ENCODE measurements at regions not wholly inside any gene's neighbourhood (a gene's known extent, or its start where the extent isn't known, plus 50 kb on each side); places are given as distances from the start of the nearest gene placed in this dataset.
"Not testable (repeated sequence)": the region's sequence is repeated elsewhere in the genome, so short reads cannot be mapped to it uniquely, and the experiment has no call there.

GRCh38 chr2:7632420-7632819 is 715.2 kb downstream of the RNF144A start:
- no peak overlapping the region for H3K4me3 ChIP-seq
- 0 out of 2 replicates have a peak, but pooled peaks cover 3% of the 10 kb centered on the region for H3K4me1 ChIP-seq (replicated peaks)
- no peak overlapping the region for H3K27ac ChIP-seq
- 0 out of 2 replicates have a peak, but pooled peaks cover 1% of the 10 kb centered on the region for H3K9me3 ChIP-seq (replicated peaks)
- H3K27me3 ChIP-seq (replicated peaks) = no peaks in the 10 kb centered on the region
- H3K36me3 ChIP-seq = no peaks in the 10 kb centered on the region
- no peak for DNase-seq (ENCODE audit: low read depth in 1 of 2, low spot score in 2 of 2)

DNA sequence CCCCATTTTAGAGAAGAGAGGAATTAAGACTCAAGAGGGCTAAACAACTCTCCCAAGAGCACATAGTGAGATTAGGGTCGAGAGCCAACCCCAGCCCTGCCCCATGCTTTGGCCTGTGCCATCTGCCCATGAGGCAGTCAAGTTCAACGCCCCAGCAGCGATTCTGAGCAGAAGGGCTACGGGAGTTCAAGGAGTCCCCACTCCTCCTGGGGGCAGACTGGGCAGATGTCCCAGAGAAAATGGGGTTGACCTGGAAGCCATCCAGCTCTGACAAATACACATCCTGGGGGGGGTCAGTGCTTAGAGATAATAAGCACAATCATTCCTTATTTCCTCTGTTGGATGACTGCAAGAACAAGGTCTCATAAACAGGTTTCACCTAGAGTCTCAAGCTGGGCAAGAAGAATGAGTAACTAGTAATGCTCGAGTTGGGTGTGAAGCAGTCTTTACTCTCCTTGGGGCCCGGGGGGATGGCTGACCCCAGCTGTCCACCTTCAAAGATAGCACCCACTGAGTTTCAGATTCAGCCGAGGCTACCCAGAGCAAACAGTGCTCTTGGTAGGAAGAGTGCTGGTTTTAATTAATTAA is 716.4 kb downstream of the RNF144A start:
- Histone ChIP-seq H3K4me3 (no peak overlapping the region), H3K9me3 (replicated peaks) (no peaks in the 10 kb centered on the region), H3K4me1 (replicated peaks) (no peaks in the 10 kb centered on the region), H3K27me3 (replicated peaks) (no peaks in the 10 kb centered on the region), H3K36me3 (no peaks in the 10 kb centered on the region), H3K27ac (no peak overlapping the region)
- no peak for DNase-seq (ENCODE audit: low read depth in 1 of 2, low spot score in 2 of 2)

- H3K9me3 ChIP-seq (replicated peaks) = no peaks in the 10 kb centered on the region
These were observed 717.2 kb downstream of the RNF144A start for GRCh38 chr2:7634409-7634808.

DNA sequence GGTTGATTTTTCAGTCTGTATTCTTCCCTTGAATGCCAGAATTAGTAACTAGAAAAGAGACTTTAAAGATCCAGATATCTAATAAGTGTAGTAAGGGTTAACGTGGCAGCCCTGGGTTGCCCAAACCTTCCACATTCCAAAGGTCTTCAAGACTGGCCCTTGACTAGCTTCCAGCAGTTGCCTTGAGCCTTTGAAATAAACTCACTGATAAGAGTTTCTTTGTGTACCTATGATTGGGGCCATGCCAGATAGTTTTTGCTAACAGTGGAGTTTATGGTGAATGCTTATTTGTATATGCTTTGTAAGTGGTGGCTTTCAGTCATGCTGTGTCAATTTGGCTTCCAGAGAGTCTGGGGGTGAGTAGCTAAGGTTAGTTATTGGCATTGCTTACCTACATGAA is 722.3 kb downstream of the RNF144A start:
- Histone ChIP-seq H3K27ac (no peak overlapping the region), H3K4me3 (no peak overlapping the region), H3K27me3 (replicated peaks) (no peaks in the 10 kb centered on the region), H3K4me1 (replicated peaks) (no peaks in the 10 kb centered on the region), H3K9me3 (replicated peaks) (no peaks in the 10 kb centered on the region), H3K36me3 (no peaks in the 10 kb centered on the region)
- DNase-seq (ENCODE audit: low read depth in 1 of 2, low spot score in 2 of 2) = no peak

More at GRCh38 chr2:7634409-7634808, 717.2 kb downstream of the RNF144A start:
- H3K36me3 ChIP-seq = no peaks in the 10 kb centered on the region
- no peak for DNase-seq (ENCODE audit: low read depth in 1 of 2, low spot score in 2 of 2)
- no peak overlapping the region for H3K27ac ChIP-seq
- no peaks in the 10 kb centered on the region for H3K4me1 ChIP-seq (replicated peaks)
- no peaks in the 10 kb centered on the region for H3K27me3 ChIP-seq (replicated peaks)
- no peak overlapping the region for H3K4me3 ChIP-seq

DNA sequence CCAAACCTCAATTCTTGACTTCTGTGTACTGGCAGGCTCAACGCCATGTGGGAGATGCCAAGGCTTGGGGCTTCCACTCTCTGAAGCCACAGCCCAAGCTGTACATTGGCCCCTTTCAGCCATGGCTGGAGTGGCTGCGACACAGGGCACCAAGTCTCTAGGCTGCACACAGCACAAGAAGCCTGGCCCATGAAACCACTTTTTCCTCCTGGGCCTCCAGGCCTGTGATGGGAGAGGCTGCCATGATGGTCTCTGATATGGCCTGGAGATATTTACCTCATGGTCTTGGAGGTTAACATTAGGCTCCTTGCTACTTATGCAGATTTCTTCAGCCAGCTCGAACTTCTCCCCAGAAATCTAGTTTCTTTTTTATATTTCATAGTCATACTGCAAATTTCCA is 724.1 kb downstream of the RNF144A start:
- H3K27ac ChIP-seq; H3K4me3 ChIP-seq; H3K27me3 ChIP-seq (replicated peaks); H3K9me3 ChIP-seq (replicated peaks); DNase-seq (ENCODE audit: low read depth in 1 of 2, low spot score in 2 of 2); H3K4me1 ChIP-seq (replicated peaks); H3K36me3 ChIP-seq: not testable (repeated sequence)

GRCh38 chr2:7646024-7646423 is 728.8 kb downstream of the RNF144A start:
- H3K4me3 ChIP-seq = no peak overlapping the region
- no peak overlapping the region for H3K27ac ChIP-seq
- no peak for DNase-seq (ENCODE audit: low read depth in 1 of 2, low spot score in 2 of 2)
- H3K4me1 ChIP-seq (replicated peaks) = no peaks in the 10 kb centered on the region
- H3K27me3 ChIP-seq (replicated peaks) = no peaks in the 10 kb centered on the region
- H3K9me3 ChIP-seq (replicated peaks) = no peaks in the 10 kb centered on the region
- H3K36me3 ChIP-seq = no peaks in the 10 kb centered on the region

DNA sequence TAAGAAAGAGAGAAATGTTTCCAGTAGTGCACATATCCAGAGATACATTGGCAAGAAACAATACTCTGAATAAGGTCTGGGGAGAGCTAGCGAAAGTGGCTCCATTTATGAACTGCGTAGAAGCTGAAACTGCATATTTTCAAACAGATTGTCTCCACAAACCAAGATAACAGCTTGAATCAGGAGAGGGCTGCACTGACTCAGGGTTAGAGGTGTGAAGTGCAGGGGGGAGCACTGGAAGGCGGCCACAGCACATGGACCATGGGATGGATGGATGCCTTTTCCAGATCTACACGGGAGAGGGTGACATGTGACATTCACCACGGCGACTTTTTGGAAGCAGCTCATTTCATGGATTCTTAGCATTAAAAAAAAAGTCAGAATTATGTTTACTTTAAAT is 729.4 kb downstream of the RNF144A start:
- H3K9me3 ChIP-seq (replicated peaks) = no peaks in the 10 kb centered on the region
- H3K4me1 ChIP-seq (replicated peaks) = no peaks in the 10 kb centered on the region
- DNase-seq (ENCODE audit: low read depth in 1 of 2, low spot score in 2 of 2) = no peak
- no peak overlapping the region for H3K4me3 ChIP-seq
- no peak overlapping the region for H3K27ac ChIP-seq
- no peaks in the 10 kb centered on the region for H3K27me3 ChIP-seq (replicated peaks)
- H3K36me3 ChIP-seq = no peaks in the 10 kb centered on the region

DNA sequence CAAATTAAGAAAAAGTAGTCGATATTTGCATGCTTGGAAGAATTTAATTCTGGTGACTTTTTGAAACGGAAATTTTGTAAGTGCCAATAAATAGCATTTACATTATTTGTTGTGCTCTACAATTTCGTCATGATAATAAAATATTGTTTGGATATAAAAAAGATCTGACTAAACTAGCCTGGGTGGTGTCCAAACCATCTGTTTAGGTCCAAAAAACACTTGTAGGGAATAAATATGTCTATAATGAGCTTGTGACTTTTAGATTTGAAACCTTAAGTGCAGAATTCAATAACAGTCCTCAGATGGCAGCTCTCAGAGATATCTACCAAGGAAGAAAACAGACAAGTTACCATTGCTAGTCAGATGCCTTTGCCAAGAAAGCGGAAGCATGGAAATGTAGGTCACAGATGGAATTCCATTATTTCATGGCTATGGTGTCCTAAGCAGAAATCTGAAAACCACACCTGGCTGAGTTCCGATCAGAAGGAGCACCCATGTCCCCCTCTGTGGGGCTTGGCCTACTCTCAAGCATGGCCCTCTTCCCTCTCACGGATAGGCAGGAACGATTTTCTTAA is 731.1 kb downstream of the RNF144A start:
- DNase-seq (ENCODE audit: low read depth in 1 of 2, low spot score in 2 of 2) = no peak
- Histone ChIP-seq H3K27ac (no peak overlapping the region), H3K36me3 (no peaks in the 10 kb centered on the region), H3K27me3 (replicated peaks) (no peaks in the 10 kb centered on the region), H3K4me1 (replicated peaks) (no peaks in the 10 kb centered on the region), H3K4me3 (no peak overlapping the region), H3K9me3 (replicated peaks) (no peaks in the 10 kb centered on the region)

- no peaks in the 10 kb centered on the region for H3K36me3 ChIP-seq
- H3K27ac ChIP-seq = no peak overlapping the region
- no peaks in the 10 kb centered on the region for H3K4me1 ChIP-seq (replicated peaks)
- no peak overlapping the region for H3K4me3 ChIP-seq
- no peak for DNase-seq (ENCODE audit: low read depth in 1 of 2, low spot score in 2 of 2)
- no peaks in the 10 kb centered on the region for H3K27me3 ChIP-seq (replicated peaks)
- no peaks in the 10 kb centered on the region for H3K9me3 ChIP-seq (replicated peaks)
These were observed 732.4 kb downstream of the RNF144A start for GRCh38 chr2:7649461-7650228.

DNA sequence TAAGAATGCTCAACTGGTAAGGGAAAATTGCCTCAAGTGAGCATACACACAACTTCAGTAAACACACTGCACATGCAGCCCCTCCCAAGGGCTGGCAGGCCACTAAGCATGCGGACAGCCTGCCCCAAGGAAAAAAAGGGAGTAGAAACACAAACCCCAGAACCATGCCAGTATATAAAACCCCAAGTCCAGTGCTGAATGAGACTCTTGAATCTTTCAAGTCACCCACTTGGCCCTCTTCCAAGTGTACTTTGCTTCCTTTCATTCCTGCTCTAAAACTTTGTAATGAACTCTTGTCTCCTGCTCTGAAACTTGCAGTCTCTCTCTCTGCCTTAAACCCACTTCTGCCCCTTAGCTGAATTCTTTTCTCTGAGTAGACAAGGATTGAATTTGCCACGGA is 736.4 kb downstream of the RNF144A start:
- H3K9me3 ChIP-seq (replicated peaks) = no peaks in the 10 kb centered on the region
- DNase-seq (ENCODE audit: low read depth in 1 of 2, low spot score in 2 of 2) = no peak
- H3K27me3 ChIP-seq (replicated peaks) = no peaks in the 10 kb centered on the region
- H3K4me1 ChIP-seq (replicated peaks) = no peaks in the 10 kb centered on the region
- H3K27ac ChIP-seq = no peak overlapping the region
- H3K4me3 ChIP-seq = no peak overlapping the region
- H3K36me3 ChIP-seq = no peaks in the 10 kb centered on the region

- Histone ChIP-seq H3K27me3 (replicated peaks) (no peaks in the 10 kb centered on the region), H3K9me3 (replicated peaks) (no peaks in the 10 kb centered on the region), H3K27ac (no peak overlapping the region), H3K36me3 (no peaks in the 10 kb centered on the region), H3K4me1 (replicated peaks) (no peaks in the 10 kb centered on the region), H3K4me3 (no peak overlapping the region)
- no peak for DNase-seq (ENCODE audit: low read depth in 1 of 2, low spot score in 2 of 2)
These were observed 738.4 kb downstream of the RNF144A start for GRCh38 chr2:7655629-7656028.

DNA sequence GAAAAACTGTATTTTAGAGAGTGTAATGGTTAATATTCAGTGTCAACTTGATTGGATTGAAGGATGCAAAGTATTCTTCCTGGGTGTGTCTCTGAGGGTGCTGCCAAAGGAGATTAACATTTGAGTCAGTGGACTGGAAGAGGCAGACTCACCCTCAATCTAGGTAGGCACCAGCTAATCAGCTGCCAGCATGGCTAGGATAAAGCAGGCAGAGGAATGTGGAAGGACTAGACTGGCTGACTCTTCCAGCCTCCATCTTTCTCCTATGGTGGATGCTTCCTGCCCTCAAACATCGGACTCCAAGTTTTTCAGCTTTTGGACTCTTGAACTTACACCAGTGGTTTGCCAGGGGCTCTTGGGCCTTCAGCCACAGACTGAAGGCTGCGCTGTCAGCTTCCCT is 740.3 kb downstream of the RNF144A start:
- not testable (repeated sequence) for H3K27me3 ChIP-seq (replicated peaks); H3K4me1 ChIP-seq (replicated peaks); H3K36me3 ChIP-seq; DNase-seq (ENCODE audit: low read depth in 1 of 2, low spot score in 2 of 2); H3K27ac ChIP-seq; H3K9me3 ChIP-seq (replicated peaks); H3K4me3 ChIP-seq

- H3K4me3 ChIP-seq = no peak overlapping the region
- no peaks in the 10 kb centered on the region for H3K36me3 ChIP-seq
- DNase-seq (ENCODE audit: low read depth in 1 of 2, low spot score in 2 of 2) = no peak
- no peaks in the 10 kb centered on the region for H3K27me3 ChIP-seq (replicated peaks)
- H3K4me1 ChIP-seq (replicated peaks) = no peaks in the 10 kb centered on the region
- H3K9me3 ChIP-seq (replicated peaks) = no peaks in the 10 kb centered on the region
- no peak overlapping the region for H3K27ac ChIP-seq
These were observed 741.3 kb downstream of the RNF144A start for GRCh38 chr2:7658486-7658885.

DNA sequence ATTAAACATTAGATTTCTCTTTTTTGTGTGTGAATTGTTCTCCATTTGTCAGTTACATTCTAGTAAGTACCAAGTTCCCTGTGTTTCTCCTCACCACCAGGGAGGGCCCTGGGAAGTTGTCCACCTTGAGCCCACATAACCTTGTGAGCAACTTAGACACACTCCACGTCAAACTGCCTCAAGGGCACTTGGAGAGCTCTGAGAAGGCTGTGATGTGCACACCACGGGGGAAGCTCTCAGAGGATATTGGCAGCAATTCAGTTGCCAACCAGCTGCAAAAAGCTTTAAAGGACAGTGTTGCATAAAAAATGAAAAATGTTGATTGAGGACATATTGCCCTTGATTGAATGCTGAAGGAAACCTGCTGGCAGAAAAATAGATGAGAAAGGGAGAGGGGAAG is 743.6 kb downstream of the RNF144A start:
- Histone ChIP-seq H3K36me3 (no peaks in the 10 kb centered on the region), H3K9me3 (replicated peaks) (no peaks in the 10 kb centered on the region), H3K4me3 (no peak overlapping the region), H3K27ac (no peak overlapping the region), H3K27me3 (replicated peaks) (no peaks in the 10 kb centered on the region), H3K4me1 (replicated peaks) (no peaks in the 10 kb centered on the region)
- no peak for DNase-seq (ENCODE audit: low read depth in 1 of 2, low spot score in 2 of 2)

Measured in SJSA1 (cell line).